ENCODE measurements at regions not wholly inside any gene's neighbourhood (a gene's known extent, or its start where the extent isn't known, plus 50 kb on each side); places are given as distances from the start of the nearest gene placed in this dataset.

DNA sequence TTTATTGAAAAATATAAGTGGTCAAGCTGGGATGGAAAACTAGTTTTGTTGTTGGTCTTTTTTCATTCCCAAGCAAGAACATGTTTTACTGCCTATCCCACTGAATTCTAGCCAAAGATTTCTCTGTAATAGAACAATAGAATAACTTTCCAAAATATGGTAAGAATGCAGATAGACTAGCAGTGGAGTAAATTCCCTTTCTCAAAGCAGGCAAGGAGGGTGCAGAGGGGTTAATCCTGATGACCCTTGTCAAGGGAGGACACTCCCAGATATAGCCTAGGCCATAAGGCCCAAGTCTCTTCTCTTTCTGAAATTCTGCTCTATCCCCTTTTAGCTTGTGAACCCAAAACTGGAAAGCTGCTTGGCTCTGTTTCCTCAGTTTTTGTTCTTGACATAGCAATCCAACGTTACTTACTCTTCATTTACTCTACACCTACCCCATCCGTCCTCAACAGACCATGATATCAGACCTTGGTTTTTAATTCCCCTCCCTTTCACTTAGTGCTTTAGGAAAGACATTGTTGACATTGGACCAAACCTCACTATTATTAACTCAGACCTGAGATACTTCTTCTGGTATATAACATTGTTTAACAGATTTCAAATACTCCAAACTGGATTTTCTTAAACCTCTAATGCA is 453.6 kb upstream of the THBS1 start:
- Histone ChIP-seq H3K4me1 (ENCODE audit: control insufficient read depth in 1 of 2, insufficient read depth in 2 of 2, low read length in 2 of 2) (no peaks in the 10 kb centered on the region), H3K4me2 (replicated peaks; ENCODE audit: extremely low read depth, low read length, poor library complexity, severe bottlenecking) (no peak overlapping the region), H3K27ac (ENCODE audit: low read depth in 1 of 2, low read length in 2 of 2) (no peak overlapping the region), H4K20me1 (ENCODE audit: insufficient read depth, low read length) (no peaks in the 10 kb centered on the region), H3K27me3 (ENCODE audit: control insufficient read depth in 2 of 2, insufficient read depth in 2 of 2, low read length in 2 of 2) (no peaks in the 10 kb centered on the region), H3K79me2 (ENCODE audit: insufficient read depth, low read length) (no peaks in the 10 kb centered on the region), H3K9ac (ENCODE audit: insufficient read depth, low read length, poor library complexity, severe bottlenecking) (no peak overlapping the region), H3K36me3 (replicated peaks in 1 of 2; ENCODE audit: control insufficient read depth in 1 of 2, insufficient read depth in 2 of 2, low read length in 2 of 2) (no peaks in the 10 kb centered on the region), H3K9me3 (replicated peaks in 1 of 2; ENCODE audit: control insufficient read depth in 1 of 2, insufficient read depth in 1 of 2, low read length in 2 of 2) (no peaks in the 10 kb centered on the region), H3K4me3 (replicated peaks in 1 of 3; ENCODE audit: low read depth in 2 of 3, low read length in 3 of 3) (no peak overlapping the region), H2AFZ (ENCODE audit: insufficient read depth, low read depth, low read length, poor library complexity, severe bottlenecking) (no peak overlapping the region)
- no peak overlapping the region for H3K27ac Mint-ChIP-seq
- no peaks in the 10 kb centered on the region for H3K4me1 Mint-ChIP-seq
- H3K9me3 Mint-ChIP-seq: no peaks in the 10 kb centered on the region
- 100% methylated on average over 2 of the region's 2 CpGs for WGBS (ENCODE audit: insufficient coverage)
- no peak for TF ChIP-seq CTCF (IDR thresholded peaks at IDR 0.05)
- intact Hi-C loops (cut with micrococcal nuclease): loop anchor here (5.0 to 10.0 kb wide), 3 partner anchors 455 to 630 kb away; partner anchors contain the start of gene THBS1 (in 1 of the 2)
- H3K4me3 Mint-ChIP-seq: no peak overlapping the region
- H3K27me3 Mint-ChIP-seq (ENCODE audit: low read depth in 3 of 3): peaks cover 1 to 2% (median 2%) of the 10 kb centered on the region in 3 donors
- no peak for DNase-seq
- H3K36me3 Mint-ChIP-seq: no peaks in the 10 kb centered on the region

GRCh38 chr15:39127925-39128617 is 452.8 kb upstream of the THBS1 start:
- no peaks in the 10 kb centered on the region for H3K79me2 ChIP-seq (ENCODE audit: insufficient read depth, low read length)
- no peaks in the 10 kb centered on the region for H3K27me3 ChIP-seq (ENCODE audit: control insufficient read depth in 2 of 2, insufficient read depth in 2 of 2, low read length in 2 of 2)
- H3K27ac Mint-ChIP-seq: no peak overlapping the region
- H3K4me3 ChIP-seq (replicated peaks in 1 of 3; ENCODE audit: low read depth in 2 of 3, low read length in 3 of 3): no peak overlapping the region
- H3K27me3 Mint-ChIP-seq (ENCODE audit: low read depth in 3 of 3): peaks cover 0 to 2% (median 2%) of the 10 kb centered on the region in 3 donors
- H3K27ac ChIP-seq (ENCODE audit: low read depth in 1 of 2, low read length in 2 of 2): no peak overlapping the region
- H3K9ac ChIP-seq (ENCODE audit: insufficient read depth, low read length, poor library complexity, severe bottlenecking): no peak overlapping the region
- no CpG with 5 or more reads among the region's 2 CpGs for WGBS (ENCODE audit: insufficient coverage)
- no peaks in the 10 kb centered on the region for H3K9me3 Mint-ChIP-seq
- no peaks in the 10 kb centered on the region for H3K36me3 ChIP-seq (replicated peaks in 1 of 2; ENCODE audit: control insufficient read depth in 1 of 2, insufficient read depth in 2 of 2, low read length in 2 of 2)
- no peaks in the 10 kb centered on the region for H3K4me1 ChIP-seq (ENCODE audit: control insufficient read depth in 1 of 2, insufficient read depth in 2 of 2, low read length in 2 of 2)
- no peak overlapping the region for H2AFZ ChIP-seq (ENCODE audit: insufficient read depth, low read depth, low read length, poor library complexity, severe bottlenecking)
- no peaks in the 10 kb centered on the region for H3K4me1 Mint-ChIP-seq
- no peaks in the 10 kb centered on the region for H3K36me3 Mint-ChIP-seq
- DNase-seq: peak; percentile 4 to 43 (median 12)
- TF ChIP-seq CTCF (IDR thresholded peaks at IDR 0.05): no peak
- H3K9me3 ChIP-seq (replicated peaks in 1 of 2; ENCODE audit: control insufficient read depth in 1 of 2, insufficient read depth in 1 of 2, low read length in 2 of 2): no peaks in the 10 kb centered on the region
- H3K4me2 ChIP-seq (replicated peaks; ENCODE audit: extremely low read depth, low read length, poor library complexity, severe bottlenecking): no peak overlapping the region
- no peak overlapping the region for H3K4me3 Mint-ChIP-seq
- intact Hi-C loops (cut with micrococcal nuclease): loop anchor here (5.0 to 10.0 kb wide), 3 partner anchors 454 to 629 kb away; partner anchors contain the start of gene THBS1 (in 1 of the 2)
- no peaks in the 10 kb centered on the region for H4K20me1 ChIP-seq (ENCODE audit: insufficient read depth, low read length)
